ENCODE measurements at regions not wholly inside any gene's neighbourhood (a gene's known extent, or its start where the extent isn't known, plus 50 kb on each side); places are given as distances from the start of the nearest gene placed in this dataset.

- no peak for TF ChIP-seq FOXM1 (IDR thresholded peaks at IDR 0.05; ENCODE audit: borderline replicate concordance, low read depth)
- TF ChIP-seq, protein P1, sequence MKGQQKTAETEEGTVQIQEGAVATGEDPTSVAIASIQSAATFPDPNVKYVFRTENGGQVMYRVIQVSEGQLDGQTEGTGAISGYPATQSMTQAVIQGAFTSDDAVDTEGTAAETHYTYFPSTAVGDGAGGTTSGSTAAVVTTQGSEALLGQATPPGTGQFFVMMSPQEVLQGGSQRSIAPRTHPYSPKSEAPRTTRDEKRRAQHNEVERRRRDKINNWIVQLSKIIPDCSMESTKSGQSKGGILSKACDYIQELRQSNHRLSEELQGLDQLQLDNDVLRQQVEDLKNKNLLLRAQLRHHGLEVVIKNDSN (IDR thresholded peaks at IDR 0.05): no peak
These were observed 107.6 kb upstream of the SMURF2 start for GRCh38 chr17:64769712-64770111.
